MM.1S (cell line): ENCODE measurements at regions not wholly inside any gene's neighbourhood (a gene's known extent, or its start where the extent isn't known, plus 50 kb on each side); places are given as distances from the start of the nearest gene placed in this dataset.

Experiments
- EZH2 ChIP-seq: fragments of 300-600 bp; sonication (generic); optimal IDR thresholded peaks from 2 replicates; pipeline ENCODE3; 2017; ENCODE audit warnings: low read depth, mild to moderate bottlenecking, antibody characterized with exemption, low read length, mixed read lengths
- EZH2phosphoT487 ChIP-seq: fragments of 300-600 bp; sonication (generic); IDR thresholded peaks from 2 replicates; pipeline ENCODE4 v1.6.1; 2018; ENCODE audit warnings: antibody characterized with exemption, low read length

DNA sequence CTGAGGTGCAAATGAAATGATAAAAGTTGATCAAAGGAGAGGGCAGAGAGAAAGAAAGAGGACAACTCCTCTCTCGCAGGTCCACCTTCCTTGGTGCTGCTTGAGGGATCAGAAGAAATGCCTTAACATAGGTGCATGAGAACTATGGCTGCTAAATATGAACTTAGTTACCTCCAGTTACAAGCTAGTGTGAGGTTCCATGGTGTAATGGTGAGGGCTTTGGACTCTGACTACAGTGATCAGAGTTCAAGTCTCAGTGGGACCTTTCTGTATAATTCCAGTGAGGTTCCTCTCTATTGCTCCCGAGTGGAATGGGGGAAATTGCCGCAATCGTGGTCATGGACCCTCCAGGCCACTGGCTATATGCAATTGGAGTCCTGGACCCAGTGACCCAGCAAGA, 387.3 kb downstream of the FAM72C start:
- TF ChIP-seq EZH2 (no peak), EZH2phosphoT487 (no peak)
